ENCODE measurements at regions not wholly inside any gene's neighbourhood (a gene's known extent, or its start where the extent isn't known, plus 50 kb on each side); places are given as distances from the start of the nearest gene placed in this dataset.

DNA sequence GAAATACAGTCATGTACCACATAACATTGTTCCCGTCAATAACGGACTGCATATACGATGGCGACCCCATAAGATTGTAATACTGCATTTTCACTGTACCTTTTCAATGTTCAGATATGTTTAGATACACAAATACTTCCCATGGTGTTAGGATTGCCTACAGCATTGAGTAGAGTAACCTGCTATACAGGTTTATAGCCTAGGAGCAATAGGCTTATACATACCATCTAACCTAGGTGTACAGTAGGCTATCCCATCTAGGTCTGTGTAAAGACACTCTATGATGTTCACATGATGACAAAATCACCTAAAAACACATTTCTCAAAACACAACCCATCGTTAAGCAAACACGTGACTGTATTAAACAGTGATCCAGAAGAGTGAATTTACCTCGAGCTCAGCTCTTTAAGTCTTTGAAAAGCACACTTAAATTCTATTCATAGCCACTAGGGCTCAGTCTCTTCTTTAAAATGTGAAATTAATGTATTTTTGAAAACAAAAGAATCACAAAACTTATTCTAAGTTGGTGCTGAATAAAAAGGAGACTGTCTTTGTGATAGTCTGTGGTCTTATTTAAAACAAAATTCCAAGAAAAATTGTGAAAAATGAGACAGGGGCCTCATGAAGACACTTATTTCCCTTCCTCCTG lies 239.1 kb upstream of the ARID2 start:
- no peaks in the 10 kb centered on the region for H3F3A ChIP-seq (ENCODE audit: insufficient read depth, low read length, poor library complexity, severe bottlenecking)
- TF ChIP-seq, protein P1, sequence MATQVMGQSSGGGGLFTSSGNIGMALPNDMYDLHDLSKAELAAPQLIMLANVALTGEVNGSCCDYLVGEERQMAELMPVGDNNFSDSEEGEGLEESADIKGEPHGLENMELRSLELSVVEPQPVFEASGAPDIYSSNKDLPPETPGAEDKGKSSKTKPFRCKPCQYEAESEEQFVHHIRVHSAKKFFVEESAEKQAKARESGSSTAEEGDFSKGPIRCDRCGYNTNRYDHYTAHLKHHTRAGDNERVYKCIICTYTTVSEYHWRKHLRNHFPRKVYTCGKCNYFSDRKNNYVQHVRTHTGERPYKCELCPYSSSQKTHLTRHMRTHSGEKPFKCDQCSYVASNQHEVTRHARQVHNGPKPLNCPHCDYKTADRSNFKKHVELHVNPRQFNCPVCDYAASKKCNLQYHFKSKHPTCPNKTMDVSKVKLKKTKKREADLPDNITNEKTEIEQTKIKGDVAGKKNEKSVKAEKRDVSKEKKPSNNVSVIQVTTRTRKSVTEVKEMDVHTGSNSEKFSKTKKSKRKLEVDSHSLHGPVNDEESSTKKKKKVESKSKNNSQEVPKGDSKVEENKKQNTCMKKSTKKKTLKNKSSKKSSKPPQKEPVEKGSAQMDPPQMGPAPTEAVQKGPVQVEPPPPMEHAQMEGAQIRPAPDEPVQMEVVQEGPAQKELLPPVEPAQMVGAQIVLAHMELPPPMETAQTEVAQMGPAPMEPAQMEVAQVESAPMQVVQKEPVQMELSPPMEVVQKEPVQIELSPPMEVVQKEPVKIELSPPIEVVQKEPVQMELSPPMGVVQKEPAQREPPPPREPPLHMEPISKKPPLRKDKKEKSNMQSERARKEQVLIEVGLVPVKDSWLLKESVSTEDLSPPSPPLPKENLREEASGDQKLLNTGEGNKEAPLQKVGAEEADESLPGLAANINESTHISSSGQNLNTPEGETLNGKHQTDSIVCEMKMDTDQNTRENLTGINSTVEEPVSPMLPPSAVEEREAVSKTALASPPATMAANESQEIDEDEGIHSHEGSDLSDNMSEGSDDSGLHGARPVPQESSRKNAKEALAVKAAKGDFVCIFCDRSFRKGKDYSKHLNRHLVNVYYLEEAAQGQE (IDR thresholded peaks at IDR 0.05; ENCODE audit: borderline replicate concordance) = no peak
- TF ChIP-seq RAD21 (conservative IDR thresholded peaks at IDR 0.05) (no peak), EP300 (conservative IDR thresholded peaks at IDR 0.05; ENCODE audit: poor library complexity, severe bottlenecking) (no peak), EZH2 (IDR thresholded peaks at IDR 0.05; ENCODE audit: borderline replicate concordance, insufficient read depth, low read length, poor library complexity, severe bottlenecking) (no peak), TAF1 (IDR thresholded peaks at IDR 0.05; ENCODE audit: low read depth) (no peak), POLR2AphosphoS5 (IDR thresholded peaks at IDR 0.05) (no peak), MXI1 (conservative IDR thresholded peaks at IDR 0.05; ENCODE audit: poor library complexity, severe bottlenecking) (no peak), SMC3 (conservative IDR thresholded peaks at IDR 0.05; ENCODE audit: poor library complexity) (no peak)
- TF ChIP-seq, protein P2, sequence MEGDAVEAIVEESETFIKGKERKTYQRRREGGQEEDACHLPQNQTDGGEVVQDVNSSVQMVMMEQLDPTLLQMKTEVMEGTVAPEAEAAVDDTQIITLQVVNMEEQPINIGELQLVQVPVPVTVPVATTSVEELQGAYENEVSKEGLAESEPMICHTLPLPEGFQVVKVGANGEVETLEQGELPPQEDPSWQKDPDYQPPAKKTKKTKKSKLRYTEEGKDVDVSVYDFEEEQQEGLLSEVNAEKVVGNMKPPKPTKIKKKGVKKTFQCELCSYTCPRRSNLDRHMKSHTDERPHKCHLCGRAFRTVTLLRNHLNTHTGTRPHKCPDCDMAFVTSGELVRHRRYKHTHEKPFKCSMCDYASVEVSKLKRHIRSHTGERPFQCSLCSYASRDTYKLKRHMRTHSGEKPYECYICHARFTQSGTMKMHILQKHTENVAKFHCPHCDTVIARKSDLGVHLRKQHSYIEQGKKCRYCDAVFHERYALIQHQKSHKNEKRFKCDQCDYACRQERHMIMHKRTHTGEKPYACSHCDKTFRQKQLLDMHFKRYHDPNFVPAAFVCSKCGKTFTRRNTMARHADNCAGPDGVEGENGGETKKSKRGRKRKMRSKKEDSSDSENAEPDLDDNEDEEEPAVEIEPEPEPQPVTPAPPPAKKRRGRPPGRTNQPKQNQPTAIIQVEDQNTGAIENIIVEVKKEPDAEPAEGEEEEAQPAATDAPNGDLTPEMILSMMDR (IDR thresholded peaks at IDR 0.05; ENCODE audit: poor library complexity, severe bottlenecking) = no peak
- H3K9ac ChIP-seq (ENCODE audit: low read length) = no peak overlapping the region
- H3K4me2 ChIP-seq (ENCODE audit: low read length) = no peak overlapping the region
- H3K4me3 ChIP-seq (ENCODE audit: low read length) = no peak overlapping the region
- H3K36me3 ChIP-seq (ENCODE audit: insufficient read depth, low read length) = no peaks in the 10 kb centered on the region
- no peaks in the 10 kb centered on the region for H3K9me3 ChIP-seq (ENCODE audit: low read length)
- H3K9me2 ChIP-seq (ENCODE audit: insufficient read depth, low read length) = no peaks in the 10 kb centered on the region
- H3K27ac ChIP-seq (ENCODE audit: low read length) = no peak overlapping the region
- no peaks in the 10 kb centered on the region for H4K20me1 ChIP-seq (ENCODE audit: insufficient read depth)
- H2AFZ ChIP-seq (ENCODE audit: low read depth, low read length) = no peak overlapping the region
- no peaks in the 10 kb centered on the region for H3K79me2 ChIP-seq (replicated peaks; ENCODE audit: insufficient read depth, low read length)
- H3K27me3 ChIP-seq (ENCODE audit: insufficient read depth, low read depth, low read length) = no peaks in the 10 kb centered on the region

DNA sequence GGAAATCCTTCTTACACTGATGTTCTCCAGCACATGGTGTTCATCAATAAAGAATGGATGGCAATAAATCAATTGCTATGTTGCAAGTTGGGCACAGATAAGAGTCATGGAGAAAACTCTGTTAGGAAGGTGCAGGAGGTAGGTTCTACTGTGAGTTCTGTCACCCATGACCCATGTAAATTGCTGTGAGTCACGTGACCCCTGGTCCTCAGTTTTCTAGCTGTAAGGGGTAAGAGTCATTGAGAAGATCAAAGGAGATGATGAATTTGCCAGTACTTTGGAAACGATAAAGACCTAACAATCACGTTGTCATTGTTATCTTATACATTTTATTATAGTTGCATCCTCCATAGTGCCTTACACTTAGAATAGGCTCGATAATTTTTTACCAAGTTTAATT lies 235.2 kb upstream of the ARID2 start:
- no peaks in the 10 kb centered on the region for H3K79me2 ChIP-seq (replicated peaks; ENCODE audit: insufficient read depth, low read length)
- H4K20me1 ChIP-seq (ENCODE audit: insufficient read depth) = no peaks in the 10 kb centered on the region
- no peak overlapping the region for H3K27ac ChIP-seq (ENCODE audit: low read length)
- H3K4me2 ChIP-seq (ENCODE audit: low read length) = no peak overlapping the region
- no peaks in the 10 kb centered on the region for H3K9me3 ChIP-seq (ENCODE audit: low read length)
- H3K4me3 ChIP-seq (ENCODE audit: low read length) = no peak overlapping the region
- no peaks in the 10 kb centered on the region for H3K36me3 ChIP-seq (ENCODE audit: insufficient read depth, low read length)
- H3K27me3 ChIP-seq (ENCODE audit: insufficient read depth, low read depth, low read length) = no peaks in the 10 kb centered on the region
- H2AFZ ChIP-seq (ENCODE audit: low read depth, low read length) = no peak overlapping the region
- TF ChIP-seq POLR2AphosphoS5 (IDR thresholded peaks at IDR 0.05) (no peak), SMC3 (conservative IDR thresholded peaks at IDR 0.05; ENCODE audit: poor library complexity) (no peak)
- TF ChIP-seq, protein P1 (IDR thresholded peaks at IDR 0.05; ENCODE audit: borderline replicate concordance) = no peak
- H3F3A ChIP-seq (ENCODE audit: insufficient read depth, low read length, poor library complexity, severe bottlenecking) = no peaks in the 10 kb centered on the region
- H3K9ac ChIP-seq (ENCODE audit: low read length) = no peak overlapping the region
- H3K9me2 ChIP-seq (ENCODE audit: insufficient read depth, low read length) = no peaks in the 10 kb centered on the region

All from neural cell (in vitro differentiated cells).